CD4-positive, alpha-beta T cell treated with Interleukin-1 beta for 1 hour (primary cell): ENCODE measurements at regions not wholly inside any gene's neighbourhood (a gene's known extent, or its start where the extent isn't known, plus 50 kb on each side); places are given as distances from the start of the nearest gene placed in this dataset.

Source experiments
- DNase-seq, 2 donors: peaks; one replicate each; pipeline ENCODE4 v3.0.0-alpha.2; 2020 to 2022

GRCh38 chr12:127685931-127686330 is 581.0 kb upstream of the TMEM132C start:
- DNase-seq: no peak

DNA sequence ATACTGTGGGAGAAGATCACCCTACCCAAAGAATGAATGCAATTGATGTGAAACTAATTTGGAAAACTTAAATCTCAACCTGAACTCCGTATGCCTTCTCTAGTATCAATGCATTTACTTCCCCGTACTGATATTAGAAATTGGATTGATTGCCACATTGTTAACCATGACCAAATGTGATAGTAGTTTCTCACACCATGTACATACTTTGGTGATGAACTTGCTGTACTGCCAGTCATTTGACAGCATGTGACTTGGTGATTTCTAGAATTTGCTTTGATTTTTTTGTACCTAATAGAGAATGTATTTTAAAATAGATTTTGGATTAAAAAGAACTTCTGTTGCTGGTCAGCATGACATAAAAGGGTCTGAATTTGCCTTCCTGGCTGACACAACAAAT is 579.8 kb upstream of the TMEM132C start:
- DNase-seq: no peak

GRCh38 chr12:127688906-127689428 is 578.0 kb upstream of the TMEM132C start:
- DNase-seq: no peak

DNA sequence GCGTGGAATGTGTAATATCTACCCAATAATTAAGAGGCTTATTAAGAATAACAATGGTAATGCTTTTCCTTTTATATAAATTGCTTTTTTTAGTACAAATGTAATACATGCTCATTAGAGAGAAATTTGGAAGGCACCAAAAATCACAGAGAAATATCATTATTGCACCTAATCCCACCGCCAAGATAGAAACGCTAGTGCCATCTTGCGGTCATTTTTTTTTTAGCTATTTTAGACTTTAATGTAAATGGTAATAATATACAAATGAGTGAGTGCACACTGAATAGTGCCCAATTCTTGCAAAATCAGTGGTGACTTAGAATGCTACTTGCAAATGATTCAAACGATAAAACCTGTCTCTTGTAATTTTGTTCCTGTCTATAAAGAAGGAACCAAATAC is 576.8 kb upstream of the TMEM132C start:
- DNase-seq: no peak

GRCh38 chr12:127696963-127697362 is 570.0 kb upstream of the TMEM132C start:
- no peak for DNase-seq

DNA sequence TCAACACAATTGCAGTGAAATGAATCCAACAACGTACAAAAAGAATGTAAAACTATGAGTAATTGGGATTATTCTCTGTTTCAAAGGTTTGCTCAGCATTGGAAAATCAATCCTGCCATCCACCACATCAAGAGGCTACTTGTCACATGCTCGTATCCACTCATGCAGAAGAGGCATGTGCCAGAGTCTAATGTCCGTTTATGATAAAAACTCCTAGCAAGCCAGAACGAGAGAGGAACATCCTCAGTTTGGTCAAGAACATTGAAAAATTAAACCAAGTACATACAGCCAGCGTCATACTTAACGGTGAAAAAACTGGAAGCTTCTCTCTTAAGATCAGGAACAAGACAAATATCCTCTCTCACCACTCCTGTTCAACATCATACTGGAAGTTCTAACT is 563.9 kb upstream of the TMEM132C start:
- DNase-seq: no peak

GRCh38 chr12:127711108-127711507 is 555.9 kb upstream of the TMEM132C start:
- DNase-seq: no peak

- no peak for DNase-seq
Measured at GRCh38 chr12:127712561-127712960, 554.4 kb upstream of the TMEM132C start.

DNA sequence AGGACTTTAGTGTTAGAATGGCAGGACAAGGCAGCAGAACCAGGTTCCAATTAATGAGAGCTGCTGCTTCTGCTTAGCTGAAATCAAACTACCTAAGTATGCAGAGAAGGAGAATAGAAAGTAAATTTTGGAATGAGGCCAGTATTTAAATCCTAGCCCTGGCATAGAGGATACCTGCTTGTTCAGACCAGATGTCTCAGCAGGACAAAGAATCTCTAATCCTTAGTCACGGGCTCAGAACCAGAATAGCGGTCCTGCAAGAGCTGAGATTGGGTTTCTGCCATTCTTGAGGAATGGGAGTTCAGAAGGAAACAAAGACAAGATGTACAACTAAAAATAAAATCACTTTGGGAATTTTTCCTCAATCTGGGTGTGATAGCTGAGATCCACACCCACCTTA is 550.8 kb upstream of the TMEM132C start:
- no peak for DNase-seq

DNA sequence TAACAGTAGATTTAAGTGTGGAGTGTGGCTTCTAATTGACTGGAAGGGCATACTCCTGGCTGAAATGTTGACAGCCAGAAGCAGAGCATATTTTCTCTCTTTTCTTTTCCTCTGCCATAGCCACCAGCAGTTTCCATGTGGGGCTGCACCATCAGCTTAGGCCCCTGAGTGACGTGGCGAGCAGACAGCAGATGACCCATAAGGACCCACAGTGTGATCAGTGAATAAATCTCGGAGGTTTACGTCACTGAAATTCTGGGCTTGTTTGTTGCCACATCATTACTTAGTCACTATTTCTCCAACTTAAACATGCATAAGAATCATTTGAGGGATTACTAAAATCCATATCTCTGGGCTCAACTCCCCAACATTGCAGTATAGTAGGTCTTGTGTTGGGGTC is 549.7 kb upstream of the TMEM132C start:
- no peak for DNase-seq

DNA sequence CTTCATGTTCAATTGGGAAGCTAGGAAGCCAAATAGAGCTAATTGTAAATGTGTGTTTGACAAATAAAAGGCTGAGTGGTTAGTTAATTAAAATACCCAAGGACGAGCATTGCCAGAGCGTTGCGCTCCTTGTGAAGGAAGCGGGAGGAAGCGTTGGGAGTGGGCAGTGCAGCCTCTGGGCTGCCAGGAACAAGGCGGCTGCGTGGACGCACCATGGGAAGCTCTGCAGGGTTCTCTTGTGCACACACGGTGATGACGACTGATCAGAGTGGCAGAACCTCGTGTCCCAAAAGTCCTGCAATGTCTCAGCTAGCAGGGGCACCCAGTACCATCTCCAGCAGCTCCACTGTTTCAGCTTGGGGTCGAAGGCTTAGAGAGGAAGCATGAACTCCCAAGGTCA is 546.6 kb upstream of the TMEM132C start:
- DNase-seq: no peak

GRCh38 chr12:127722611-127723010 is 544.4 kb upstream of the TMEM132C start:
- no peak for DNase-seq

DNA sequence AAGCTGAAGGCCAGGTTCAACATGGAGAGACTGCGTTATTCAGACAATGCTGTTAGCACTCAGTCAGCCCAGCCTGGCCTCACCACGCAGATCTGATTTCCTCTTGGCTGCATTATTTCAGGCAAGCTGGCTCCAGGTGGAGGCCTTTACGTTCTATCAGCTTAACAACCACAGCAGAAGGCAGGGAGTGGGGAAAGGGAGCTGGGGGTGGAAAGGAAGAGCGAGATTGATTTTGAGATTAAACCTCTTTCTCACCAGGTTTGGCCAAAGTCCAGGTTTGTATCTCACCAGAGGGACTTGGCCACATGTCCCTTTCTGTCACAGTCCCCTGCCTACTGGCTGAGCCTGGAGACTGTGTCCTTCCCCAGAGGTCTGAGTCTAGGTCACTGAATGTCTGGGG is 543.7 kb upstream of the TMEM132C start:
- no peak for DNase-seq

- no peak for DNase-seq
Measured at GRCh38 chr12:127726671-127727315, 540.2 kb upstream of the TMEM132C start.

GRCh38 chr12:127728285-127728684 is 538.7 kb upstream of the TMEM132C start:
- DNase-seq: no peak

- no peak for DNase-seq
Measured at GRCh38 chr12:127728729-127729128, 538.2 kb upstream of the TMEM132C start.

GRCh38 chr12:127729381-127729780 is 537.6 kb upstream of the TMEM132C start:
- DNase-seq: no peak

DNA sequence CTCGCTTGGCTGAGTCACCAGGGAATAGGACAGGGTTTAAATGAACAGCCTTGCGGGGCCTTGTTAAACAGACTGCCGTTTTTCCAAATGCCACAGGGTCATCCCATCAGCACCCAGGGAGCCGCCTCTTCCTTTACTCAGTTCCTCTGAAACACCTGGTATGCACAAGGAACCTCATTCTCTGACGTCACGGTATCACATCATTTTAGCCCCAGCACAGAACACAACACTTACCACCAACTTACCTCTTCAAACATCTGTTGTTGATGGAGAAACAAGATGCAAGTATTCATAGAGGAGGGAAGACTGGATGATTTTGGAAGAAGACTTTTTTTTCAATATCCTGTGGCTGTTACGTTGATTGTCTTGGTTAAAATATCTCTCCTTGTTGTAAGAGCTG is 535.3 kb upstream of the TMEM132C start:
- DNase-seq: no peak

GRCh38 chr12:127742231-127742630 is 524.7 kb upstream of the TMEM132C start:
- DNase-seq: no peak

DNA sequence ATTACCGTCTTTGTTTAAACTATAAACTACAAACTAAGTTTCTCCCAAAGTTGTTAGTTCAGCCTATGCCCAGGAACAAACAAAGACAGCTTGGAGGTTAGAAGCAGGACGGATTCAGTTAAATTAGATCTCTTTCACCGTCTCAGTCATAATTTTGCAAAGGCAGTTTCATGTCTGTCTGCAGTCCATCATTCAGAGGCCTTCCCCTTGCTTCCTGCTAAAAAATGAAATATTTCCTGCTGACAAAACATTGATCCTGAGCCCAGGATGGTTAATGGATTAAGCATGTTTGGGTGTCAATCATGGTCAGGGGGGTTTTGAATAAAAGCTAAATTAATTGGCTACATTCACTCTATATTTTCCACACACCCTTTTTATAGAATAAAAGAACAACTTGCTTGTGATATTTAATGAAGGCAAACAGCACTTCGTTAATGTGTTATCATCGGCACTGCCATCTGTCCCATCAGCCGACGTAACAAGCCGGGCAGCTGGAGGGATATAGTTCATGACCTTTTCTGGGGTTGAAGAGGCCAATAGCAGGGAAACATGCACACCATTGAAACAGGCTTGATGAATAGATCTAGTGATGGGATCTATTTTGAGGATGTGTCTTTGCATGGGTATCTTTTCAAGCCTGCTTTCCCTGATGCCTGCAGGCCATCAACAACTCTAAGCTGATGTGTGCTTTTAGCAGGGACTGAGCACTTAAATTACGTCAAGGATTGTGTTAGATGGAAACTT is 521.3 kb upstream of the TMEM132C start:
- DNase-seq: no peak

DNA sequence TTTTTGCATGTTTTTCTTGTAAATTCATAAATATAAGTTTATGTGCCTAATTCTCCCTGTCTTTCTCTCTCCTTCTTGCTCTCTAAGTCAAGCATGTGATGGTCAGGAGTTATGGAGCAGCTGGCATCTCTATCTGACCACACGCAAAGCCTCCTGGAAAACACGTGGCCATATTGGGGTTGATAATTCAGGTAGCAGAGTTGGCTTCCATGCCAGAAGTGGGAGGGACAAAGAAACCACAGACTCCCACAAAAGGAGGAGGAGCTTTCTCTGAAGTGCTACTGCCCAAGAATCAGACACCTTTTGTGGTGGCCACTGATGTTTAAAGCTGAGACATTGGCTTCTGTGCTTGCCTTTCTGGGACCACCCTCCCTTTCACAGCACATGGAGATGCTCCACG is 517.6 kb upstream of the TMEM132C start:
- no peak for DNase-seq

- DNase-seq: no peak
Measured at GRCh38 chr12:127750076-127750840, 516.7 kb upstream of the TMEM132C start.

DNA sequence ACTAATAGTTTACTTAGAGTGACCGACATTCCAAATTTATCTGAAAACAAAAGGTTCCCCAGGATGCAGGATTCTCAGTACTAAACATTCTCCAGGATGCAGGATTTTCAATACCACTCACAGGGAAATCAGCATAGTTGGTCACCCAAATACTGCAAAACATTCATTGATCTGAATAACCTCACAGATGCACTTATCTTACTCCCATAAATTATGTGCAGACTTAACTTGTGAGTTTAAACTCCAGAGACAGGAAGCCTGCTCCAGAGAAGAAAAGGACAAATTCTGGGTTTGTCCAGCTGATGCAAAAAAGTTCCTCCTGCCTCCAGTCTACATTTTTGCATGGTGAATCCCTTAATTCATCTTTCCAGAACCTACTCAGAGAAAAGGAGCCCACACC is 514.2 kb upstream of the TMEM132C start:
- DNase-seq: no peak

DNA sequence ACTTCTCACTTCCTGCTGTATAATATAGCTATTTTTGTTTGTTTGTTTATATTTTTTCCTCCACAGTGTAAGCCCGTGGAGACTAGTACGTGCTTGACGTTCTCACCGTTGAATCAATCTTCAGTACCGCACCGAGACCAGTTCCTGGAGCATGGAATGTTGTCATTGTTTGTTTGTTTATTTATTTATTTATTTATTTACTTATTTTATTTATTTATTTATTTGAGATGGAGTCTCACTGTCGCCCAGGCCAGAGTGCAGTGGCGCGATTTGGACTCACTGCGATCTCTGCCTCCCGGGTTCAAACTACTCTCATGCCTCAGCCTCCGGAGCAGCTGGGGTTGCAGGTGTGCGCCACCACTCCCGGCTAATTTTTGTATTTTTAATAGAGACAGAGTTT is 506.6 kb upstream of the TMEM132C start:
- DNase-seq: no peak
